Adrenal gland (tissue), 5 donors: ENCODE measurements at regions not wholly inside any gene's neighbourhood (a gene's known extent, or its start where the extent isn't known, plus 50 kb on each side); places are given as distances from the start of the nearest gene placed in this dataset.

ENCODE experiments used
- POLR2A ChIP-seq, 2 donors: fragments of 450-650 bp; IDR thresholded peaks; one replicate each; pipeline ENCODE4 v1.6.1; 2017; ENCODE audit warnings: antibody characterized with exemption in 2 of 2, mild to moderate bottlenecking in 2 of 2, moderate library complexity in 1 of 2
- TF ChIP-seq, protein P1 (sequence below), 6 experiments: fragments of 450-650 bp in 4 of 6; fragments of 200-600 bp in 2 of 6; sonication (generic) in 1 of 6; IDR thresholded peaks; 1 replicate in 5 of 6; 2 replicates in 1 of 6; pipeline versions ENCODE4 v1.5.1 to v1.8.0; 2016 to 2021; ENCODE audit warnings: antibody characterized with exemption in 6 of 6, mild to moderate bottlenecking in 2 of 6, moderate library complexity in 1 of 6
- donor health status: DM: no; HTN: no; CAD: no.

DNA sequence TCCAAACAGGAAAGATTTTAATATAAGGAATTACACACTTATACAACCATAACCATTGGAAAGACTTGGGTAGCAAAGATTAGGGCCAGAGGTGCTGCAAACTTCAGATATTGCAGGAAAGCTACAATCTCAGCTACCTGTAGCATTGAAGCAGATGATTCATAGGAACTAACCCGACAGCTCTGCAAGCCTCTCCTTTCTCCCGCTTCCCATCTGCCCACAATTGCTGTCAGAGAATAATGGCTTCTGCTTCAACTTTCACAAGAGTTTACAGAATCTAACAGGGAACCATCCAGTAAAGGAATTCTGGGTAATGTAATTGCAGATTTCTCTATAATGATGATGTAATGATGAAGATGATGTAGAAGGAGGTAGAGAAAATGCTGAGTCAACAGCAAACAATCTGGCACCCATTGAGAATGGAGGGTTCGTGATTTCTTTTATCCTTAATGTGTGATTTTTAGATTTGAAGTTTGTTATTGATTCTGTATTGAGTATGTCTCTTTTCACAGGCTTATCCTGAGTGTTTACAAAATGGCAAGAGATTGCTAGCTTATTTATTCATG lies 70.8 kb upstream of the USP47 start:
- TF ChIP-seq, protein P1, sequence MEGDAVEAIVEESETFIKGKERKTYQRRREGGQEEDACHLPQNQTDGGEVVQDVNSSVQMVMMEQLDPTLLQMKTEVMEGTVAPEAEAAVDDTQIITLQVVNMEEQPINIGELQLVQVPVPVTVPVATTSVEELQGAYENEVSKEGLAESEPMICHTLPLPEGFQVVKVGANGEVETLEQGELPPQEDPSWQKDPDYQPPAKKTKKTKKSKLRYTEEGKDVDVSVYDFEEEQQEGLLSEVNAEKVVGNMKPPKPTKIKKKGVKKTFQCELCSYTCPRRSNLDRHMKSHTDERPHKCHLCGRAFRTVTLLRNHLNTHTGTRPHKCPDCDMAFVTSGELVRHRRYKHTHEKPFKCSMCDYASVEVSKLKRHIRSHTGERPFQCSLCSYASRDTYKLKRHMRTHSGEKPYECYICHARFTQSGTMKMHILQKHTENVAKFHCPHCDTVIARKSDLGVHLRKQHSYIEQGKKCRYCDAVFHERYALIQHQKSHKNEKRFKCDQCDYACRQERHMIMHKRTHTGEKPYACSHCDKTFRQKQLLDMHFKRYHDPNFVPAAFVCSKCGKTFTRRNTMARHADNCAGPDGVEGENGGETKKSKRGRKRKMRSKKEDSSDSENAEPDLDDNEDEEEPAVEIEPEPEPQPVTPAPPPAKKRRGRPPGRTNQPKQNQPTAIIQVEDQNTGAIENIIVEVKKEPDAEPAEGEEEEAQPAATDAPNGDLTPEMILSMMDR (IDR thresholded peaks at IDR 0.05) = no peak
- TF ChIP-seq POLR2A (IDR thresholded peaks at IDR 0.05) = no peak
